Dermis blood vessel endothelial cell (primary cell): ENCODE measurements at regions not wholly inside any gene's neighbourhood (a gene's known extent, or its start where the extent isn't known, plus 50 kb on each side); places are given as distances from the start of the nearest gene placed in this dataset.

ENCODE experiments used
- DNase-seq: peaks from one replicate; pipeline ENCODE4 v3.0.0; 2010

DNA sequence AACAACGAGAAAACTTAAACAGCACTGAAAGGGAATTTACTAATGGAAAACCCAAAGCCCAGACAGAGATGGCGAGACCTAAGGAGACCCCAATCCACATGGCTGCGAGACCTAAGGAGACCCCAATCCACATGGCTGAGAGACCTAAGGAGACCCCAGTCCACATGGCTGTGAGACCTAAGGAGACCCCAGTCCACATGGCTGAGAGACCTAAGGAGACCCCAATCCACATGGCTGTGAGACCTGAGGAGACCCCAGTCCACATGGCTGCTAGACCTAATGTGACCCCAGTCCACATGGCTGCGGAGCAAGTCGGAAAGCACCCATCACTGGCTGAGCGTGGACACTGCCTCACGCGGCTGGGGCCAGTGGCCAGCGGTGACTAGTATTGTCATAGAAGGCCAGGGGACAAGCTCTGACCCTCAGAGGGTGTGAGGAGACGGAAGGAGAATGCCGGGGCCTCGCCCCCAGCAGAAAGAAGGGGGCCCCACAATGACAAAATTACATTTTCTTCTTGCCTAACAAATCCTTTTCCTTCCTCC is 241.8 kb downstream of the C16orf95 start:
- DNase-seq: no peak

DNA sequence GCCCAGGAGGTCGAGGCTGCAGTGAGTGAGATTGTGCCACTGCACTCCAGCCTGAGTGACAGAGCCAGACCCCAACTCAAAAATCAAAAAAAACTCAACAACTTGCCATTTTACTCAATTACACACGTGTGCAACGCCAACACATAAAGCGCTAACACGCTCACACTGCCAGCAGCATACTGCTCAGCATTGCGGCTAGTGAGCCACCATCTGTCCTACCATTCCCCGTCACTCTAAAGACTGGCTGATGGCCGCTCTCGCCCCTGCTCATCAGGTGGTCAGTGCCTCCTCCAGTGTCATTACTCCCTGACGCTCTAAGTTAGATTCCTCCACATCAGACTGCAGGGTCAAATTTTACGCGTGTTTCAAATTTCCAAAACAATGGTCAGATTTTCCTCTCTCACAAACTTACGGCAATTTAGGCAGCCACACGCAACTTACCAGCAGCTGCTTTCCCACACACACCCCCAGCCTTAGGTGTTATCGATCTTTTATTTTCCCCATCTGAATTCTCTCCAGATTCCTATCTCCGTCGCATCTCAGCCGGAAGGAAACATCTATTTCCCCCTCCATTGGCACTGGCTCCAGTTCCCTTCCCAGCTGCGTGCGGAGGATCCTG is 240.8 kb downstream of the C16orf95 start:
- peak; percentile 53 for DNase-seq

DNA sequence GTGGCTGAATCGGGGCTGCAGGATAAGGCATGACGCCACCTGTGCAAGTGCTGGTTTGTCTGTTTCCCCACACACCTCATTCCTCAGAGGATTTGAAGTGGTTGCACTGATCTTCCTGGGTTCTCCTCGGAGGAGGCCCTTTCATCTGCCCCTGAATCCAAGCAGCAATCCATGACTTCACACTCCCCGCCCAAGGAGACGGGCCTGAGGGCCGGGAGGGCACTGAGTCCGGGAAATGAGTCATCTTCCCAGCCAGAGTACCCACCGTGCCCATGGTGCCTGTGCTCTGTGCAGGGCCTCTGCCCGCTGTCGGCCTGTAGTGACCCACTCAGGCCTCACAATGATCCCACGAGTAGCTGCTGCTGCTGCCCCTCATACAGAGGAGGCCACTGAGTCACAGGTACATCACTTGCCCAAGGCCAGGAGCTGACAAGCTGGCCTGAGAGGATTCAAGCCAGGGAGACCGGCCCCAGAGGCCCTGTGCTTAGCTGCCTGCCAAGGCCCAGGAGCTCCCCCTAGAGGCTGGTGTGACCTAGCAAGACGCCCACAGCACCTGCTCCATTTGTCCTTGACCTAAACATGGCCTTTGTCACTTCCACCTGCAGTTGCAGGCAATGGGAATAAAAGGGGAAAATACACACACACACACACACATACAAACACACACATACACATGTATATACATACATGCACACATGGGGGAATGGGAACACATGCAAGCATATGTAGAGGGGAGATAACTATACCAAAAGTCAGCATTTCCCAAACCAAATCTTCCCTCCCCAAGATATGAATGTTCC is 240.0 kb downstream of the C16orf95 start:
- peak; percentile 93 for DNase-seq

DNA sequence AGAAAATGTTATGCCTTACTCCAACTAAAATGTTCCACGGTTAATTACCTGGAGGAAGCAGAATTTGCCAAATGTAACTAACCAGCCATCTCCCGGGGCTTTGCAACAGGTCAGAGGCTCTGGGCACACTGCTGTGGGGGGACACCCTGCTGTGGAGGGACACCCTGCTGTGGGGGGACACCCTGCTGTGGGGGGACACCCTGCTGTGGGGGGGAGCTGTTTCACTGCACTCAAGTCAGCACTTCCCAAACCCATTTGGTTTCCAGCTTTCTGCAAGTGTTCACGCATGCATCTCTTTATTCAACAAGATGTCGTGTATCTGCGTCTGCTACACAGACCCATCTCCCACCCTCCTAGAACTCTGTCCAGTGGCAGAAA is 239.5 kb downstream of the C16orf95 start:
- no peak for DNase-seq

DNA sequence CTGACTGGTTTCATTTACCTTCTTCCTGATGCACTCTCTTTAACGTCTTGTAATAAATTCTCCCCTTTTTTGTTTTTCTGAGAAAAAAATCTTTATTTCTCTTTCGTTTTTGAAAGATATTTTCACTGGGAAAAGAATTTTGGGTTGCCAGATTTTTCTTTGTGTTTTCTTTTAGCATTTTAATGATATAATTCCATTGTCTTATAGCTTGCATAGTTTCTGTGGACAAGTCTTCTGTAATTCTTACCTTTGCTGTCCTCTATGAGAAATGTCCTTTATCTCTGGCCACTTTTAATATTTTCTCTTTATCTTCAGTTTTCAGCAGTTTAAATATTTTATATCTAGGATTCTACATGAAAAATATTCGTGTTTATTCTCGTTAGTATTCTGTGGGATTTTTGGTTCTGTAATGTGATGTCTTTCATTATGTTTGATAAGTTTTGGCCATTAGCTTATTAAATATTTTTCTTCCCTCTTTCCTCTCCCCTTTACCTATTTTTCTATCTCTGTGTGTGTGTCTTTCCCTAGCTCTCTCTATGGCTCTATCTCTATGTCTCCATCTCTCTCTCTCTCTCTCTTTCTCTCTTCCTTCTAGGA is 236.5 kb downstream of the C16orf95 start:
- DNase-seq: no peak

DNA sequence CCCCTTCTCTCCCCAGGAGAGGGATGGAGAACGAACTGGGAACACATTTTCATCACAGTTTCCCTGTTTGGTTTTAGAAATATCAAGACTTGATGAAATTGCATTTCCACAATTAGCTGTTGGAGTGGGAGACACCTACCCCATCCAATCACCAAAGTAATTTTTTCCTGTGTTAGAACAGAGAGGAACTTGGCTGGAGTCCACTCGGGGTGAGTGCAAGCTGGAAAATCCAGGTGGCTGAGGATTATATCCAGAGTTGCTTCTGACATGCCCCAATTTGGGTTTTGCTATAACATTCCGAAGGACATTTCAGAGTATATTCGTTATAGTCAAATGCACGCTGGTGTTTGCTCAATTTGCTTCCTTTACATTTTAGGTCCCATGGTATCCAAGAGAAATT is 231.8 kb downstream of the C16orf95 start:
- DNase-seq: no peak

DNA sequence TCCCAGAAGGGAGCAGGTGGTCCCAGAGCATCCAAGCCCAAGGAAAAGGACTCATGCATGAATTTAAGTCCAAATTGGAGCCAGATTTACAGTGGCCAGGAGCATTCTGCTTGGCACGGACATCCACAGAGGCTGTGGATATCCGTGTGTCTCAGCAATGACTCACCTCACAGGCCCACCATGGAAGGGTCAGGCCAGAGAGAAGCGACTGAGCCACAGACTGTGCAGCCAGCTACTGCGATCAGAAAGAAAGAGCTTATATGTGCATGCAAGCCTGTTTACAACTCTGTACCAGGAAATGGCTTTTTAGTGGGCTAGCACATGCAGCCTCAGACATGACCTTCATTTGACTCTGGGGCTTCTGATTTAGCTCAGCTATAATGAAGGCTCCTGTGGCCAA is 231.0 kb downstream of the C16orf95 start:
- DNase-seq: peak; percentile 22

DNA sequence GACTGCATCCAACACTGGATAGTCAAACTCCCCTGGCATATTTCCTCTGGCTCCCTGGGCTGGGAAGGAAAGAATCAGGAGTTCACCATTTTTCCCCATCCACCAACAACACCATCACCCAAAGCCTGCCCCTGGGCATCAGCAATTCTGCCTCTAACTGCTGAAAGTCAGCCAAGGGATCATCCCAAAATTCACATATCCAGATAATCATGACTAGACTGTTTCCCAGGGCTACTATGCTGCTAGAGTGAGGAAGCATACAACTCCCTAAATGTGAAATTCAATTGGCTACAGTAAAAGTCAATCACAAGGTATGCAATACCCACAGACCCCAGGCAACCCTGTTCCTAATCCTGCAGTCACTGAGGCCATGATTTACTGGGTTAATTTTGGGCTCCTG is 230.6 kb downstream of the C16orf95 start:
- DNase-seq: no peak

DNA sequence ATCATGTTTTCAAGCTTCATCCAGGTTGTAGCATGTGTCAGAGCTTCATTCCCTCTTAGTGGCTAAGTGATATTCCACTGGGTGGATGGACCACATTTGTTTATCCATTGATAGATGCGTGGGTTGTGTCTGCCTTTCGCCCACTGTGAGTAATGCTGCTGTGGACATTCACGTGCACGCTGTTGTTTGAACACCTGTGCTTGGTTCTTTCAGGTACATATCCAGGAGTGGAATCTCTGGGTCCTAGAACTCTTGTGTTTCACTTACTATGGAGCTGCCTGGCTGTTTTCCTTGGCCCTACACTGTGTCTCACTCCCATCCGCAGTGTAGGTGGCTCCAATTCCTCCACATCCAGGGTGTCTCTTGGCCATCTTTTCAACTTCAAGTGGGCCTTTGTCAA is 224.2 kb downstream of the C16orf95 start:
- DNase-seq: no peak

DNA sequence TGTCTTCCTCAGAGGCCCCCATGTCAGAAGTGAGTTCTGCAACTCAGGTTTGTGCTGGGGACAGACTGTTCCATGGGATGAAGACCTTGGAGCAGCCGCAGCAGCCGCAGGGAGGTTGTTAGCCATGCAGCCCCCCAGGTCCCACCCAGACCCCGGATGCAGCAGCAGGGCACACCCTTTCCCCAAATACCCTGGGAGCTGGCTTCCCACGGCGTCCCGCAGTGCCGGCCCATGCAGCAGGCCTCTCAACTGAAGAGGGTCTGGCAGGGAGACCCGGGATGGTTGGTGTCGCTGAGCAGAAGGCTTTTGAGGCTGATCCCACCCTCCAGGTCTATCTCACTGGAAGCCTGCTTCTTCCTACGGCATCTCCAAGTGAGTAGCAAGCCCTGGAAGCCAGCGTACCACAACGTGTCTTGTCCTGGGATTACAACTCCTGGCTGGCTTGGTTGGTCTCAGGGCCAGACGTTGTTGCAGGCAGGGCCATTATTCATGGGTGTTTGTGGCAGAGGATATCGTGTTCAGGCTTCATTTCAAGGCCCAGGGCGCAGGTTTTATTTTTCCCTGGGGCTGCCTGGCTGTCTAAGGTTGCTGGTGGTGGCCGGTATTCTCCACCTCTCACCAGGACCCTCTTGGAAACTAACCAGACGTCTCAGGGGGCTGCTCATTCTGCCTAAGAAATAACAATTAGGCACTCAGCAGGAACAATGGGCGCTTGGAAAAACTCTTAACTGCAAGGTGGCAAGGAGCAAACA is 223.2 kb downstream of the C16orf95 start:
- no peak for DNase-seq

DNA sequence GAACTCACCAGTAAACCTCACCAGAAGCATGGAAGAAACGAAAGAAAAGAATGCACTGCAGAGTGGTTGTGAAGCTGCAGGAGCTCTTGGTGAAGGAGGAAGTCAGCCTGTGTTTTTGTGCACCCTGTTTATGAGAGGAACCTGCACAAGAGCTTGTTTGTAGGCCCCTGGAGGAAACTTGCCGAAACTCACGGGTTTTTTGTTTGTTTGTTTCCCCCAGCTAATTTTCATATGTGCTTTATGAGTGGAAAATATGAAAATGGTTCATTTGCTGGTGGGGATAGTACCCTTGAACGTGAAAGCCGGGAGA is 222.7 kb downstream of the C16orf95 start:
- no peak for DNase-seq

DNA sequence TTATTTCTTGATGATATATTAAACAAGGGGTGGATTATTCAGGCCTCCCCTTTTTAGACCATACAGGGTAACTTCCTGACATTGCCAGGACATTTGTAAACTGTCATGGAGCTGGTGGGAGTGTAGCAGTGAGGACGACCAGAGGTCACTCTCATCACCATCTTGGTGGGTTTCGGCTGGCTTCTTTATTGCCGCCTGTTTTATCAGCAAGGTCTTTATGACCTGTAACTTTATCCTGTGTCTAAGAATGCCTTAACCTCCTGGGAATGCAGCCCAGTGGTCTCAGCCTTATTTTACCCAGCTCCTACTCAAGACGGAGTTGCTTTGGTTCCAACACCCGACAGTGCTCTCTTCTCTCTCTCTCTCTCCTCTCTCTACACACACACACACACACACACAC is 221.9 kb downstream of the C16orf95 start:
- no peak for DNase-seq

DNA sequence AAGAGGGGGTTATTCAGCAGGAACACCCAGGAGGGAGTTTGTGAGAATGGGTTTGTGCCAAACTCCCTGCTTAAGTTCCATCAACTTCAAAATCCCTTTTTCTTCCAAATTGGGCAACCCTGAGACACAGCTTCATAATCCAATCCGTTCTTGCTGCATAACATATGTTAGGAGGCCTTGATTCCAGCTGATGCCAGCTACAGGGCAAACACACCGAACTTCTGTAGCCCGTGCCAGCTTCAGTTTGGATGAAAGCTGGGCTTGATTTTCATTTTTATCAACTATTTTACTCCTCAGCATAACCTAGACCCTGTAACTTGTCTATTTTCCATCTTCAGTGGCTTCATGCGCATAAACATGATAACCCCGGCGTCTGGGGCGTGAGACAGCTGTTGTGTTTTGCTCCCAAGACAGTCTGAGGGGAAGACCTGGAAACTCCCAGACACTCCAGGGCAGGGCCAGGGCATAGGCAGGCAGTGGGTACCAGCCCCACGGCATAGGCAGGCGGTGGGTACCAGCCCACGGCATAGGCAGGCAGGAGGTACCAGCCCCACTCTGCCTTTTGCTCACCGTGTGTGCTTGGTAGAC is 220.4 kb downstream of the C16orf95 start:
- DNase-seq: no peak

DNA sequence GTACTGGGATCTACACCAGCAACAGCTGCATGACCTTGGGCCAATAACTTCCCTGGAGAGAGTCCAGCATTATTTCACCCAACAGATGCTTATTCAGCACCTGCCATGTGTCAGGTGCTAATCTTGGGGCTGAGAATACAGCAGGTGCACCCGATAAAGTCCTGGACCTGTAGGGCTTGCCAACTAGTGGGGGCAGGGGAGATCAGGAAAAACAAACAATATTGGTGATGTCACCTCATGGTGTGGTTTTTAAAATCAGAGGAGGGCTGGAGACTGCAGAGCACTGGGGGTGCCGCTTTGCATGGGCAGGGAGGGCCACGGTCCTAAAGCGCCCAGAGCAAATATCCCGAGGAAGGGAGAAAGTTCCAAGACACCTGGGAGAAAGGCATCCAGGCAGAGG is 218.8 kb downstream of the C16orf95 start:
- no peak for DNase-seq

DNA sequence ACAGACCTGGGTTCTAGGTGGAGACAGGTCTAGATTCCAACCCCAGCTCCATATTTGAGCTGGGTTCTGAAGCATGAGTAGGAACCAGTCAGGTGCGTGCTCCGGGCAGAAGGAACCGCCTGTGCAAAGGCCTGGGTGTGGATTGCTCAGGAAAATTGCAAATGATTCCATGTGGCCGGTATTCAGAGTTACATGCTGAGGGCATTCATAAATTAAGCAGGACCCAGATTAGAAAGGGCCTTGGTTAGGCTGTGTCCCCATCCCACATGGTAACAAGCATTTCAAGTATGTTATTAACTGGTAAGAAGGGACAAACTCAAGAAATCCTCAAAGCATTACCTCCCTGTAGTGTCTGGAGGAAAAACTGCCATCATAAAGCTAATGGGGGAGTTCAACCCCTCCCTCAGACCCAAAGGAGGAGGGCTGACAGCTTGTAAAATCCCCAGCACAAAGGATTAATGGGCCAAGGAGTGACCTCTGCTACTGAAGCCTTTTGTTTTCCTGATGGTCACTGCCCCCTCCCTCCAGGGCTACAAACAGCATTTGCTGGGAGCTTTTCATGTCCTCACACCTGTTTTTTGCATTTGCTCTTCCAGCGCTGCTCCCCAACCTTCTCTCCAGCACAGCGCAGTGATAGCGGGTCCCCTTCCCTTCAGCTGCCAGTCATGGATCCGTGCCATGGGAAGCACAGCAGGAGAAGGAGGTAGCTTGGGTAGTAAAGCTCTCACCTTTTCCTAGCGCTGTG is 218.0 kb downstream of the C16orf95 start:
- no peak for DNase-seq

DNA sequence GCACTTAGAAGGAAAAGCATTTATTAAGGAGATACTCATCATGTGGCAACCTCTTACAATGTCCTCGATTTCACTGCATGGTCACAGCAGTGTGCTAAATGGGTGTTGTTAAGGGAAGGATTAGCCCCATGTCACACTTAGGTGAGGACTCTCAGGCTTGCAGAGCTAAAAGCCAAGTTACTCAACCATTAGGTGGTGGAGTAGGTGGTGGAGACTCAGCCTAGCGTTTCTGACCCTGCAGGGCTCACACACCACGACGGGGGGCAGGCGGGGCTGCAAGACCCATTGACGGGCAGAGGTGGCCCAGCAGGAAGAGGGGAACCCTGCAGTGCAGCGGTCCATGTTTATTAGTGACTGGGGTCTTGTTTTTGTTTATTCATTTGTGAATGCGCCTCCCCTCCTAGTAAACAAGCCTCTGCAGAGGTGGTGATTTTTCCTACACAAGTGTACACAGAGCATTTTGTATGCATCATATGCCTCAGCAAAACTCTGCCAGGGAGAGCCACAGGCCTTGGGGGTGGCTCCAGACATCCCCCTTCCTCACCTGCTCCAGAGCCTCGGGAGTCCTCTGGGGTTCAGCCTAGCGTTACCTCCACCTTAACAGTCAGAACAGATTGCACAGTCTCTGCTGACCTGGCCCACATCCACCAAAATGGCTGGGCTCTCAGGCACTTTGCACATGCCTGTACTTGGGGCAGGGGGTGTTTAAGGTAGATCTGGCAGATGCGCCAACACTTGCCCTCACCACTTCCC is 216.7 kb downstream of the C16orf95 start:
- DNase-seq: no peak

DNA sequence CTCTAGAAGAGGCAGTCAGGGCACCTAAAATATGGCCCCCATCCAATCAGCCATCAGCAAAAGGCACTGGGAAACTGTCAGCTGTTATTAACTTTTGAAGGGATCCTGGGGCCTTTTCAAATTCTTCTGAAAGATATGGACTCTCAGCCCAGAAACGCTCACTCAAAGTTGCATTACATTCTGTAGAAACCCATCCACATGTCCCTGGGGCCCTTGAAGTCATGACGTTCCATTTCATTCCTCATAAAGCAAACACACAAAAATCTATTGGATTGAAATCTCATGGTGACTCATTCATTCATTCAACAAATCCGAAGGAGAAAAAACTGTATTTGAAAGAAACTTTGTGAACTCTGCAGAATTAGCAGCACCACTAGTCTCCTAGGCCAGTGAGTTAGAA is 215.3 kb downstream of the C16orf95 start:
- DNase-seq: no peak

DNA sequence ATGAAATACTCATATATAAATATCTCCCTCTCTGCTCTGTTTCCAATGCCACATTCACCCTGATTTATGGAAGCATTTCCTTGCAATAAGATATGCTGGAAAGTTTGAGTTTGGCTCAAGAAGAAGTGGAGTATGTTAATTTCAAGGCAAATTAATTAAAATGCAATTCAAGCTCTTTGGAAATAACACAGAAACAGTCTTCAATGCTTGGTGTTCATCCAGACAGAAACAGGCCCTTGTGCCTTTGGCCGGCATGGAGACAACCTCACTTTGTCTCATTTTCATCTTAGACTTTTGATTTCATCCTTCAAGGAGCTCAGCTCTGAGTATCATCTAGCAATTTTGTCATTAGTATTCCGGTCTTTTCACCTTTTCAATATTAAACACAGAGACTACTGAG is 210.0 kb downstream of the C16orf95 start:
- DNase-seq: no peak

DNA sequence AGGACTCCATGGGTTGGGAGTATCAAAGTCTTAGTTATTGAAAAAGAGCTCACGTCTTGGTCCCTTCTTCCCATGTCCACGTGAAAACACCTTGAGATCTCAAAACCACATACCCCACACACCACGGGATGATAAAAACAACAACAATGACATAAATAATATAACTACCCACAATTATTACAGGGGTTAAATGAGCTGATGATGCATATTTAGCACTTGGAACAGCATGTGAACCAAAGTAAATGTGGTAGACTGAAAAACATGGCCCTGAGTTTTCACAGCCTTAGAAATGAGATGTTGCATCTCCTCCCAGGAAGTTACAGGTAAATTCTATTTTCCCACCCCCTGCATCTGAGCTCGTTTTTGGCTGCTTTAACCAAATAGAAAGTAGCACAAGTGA is 208.9 kb downstream of the C16orf95 start:
- DNase-seq: no peak

DNA sequence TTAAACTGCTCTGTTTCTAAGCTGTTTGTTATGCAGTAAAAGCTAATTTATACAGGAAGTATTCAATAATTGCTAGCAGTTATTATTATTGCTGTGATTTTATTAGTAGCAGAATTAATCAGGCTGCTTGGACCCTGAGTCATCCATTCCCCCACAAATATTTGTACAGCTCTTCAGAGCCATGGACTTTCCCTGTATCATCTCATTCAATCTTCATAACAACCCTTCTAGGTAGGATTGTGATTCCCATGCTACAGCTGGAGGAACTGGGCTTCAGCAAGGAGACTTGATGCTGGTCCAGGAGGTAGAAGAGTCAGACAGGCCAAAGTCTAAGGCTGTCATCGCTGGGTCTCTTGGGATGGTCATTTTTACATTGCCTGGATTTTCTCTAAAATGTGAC is 208.3 kb downstream of the C16orf95 start:
- DNase-seq: no peak

DNA sequence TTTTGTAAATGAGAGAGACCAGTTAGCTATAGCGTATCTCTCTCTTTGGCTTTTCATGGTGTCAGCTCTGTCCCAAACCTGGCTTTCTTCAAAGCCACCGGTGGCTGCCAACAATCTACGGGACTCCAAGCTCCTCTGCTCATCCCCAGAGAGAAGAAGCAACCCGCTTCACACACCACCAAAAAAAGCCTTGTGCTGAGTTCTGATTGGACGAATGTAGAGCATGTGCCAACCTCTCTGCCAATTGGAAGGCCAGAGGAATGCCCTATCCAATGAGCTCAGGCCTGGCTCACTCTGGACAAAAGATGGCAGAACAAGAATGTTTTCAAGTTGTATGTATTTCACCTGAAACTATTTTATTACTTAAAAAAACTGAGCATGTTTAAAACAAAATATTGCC is 202.4 kb downstream of the C16orf95 start:
- no peak for DNase-seq

DNA sequence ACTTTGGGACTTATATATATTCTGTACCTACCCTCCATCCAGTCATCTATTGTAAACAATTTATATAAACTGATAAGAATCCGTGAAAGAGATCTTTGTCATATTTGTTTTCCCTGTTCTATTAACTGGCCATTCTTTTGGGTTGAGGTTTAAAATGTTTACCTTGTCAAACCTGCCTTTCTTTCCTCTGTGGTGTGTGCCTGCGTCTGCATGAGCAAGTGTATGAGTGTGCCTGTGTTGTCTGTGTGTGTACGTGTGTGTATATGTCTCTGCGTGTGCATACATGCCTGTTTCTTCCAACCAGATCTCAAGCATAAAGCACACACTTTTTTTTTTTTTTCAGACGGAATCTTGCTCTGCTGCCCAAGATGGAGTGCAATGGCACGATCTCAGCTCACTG is 201.5 kb downstream of the C16orf95 start:
- DNase-seq: no peak
